Neural cell (in vitro differentiated cells): ENCODE measurements at regions not wholly inside any gene's neighbourhood (a gene's known extent, or its start where the extent isn't known, plus 50 kb on each side); places are given as distances from the start of the nearest gene placed in this dataset.

ENCODE experiments used
- H2AFZ ChIP-seq: fragments of 200-600, 300-800 bp; sonication (generic), shearing (Covaris generic); 2 replicates; pipeline ENCODE4 v1.6.0; 2014; ENCODE audit warnings: low read depth, mild to moderate bottlenecking, antibody characterized with exemption, low read length, moderate library complexity
- H3F3A ChIP-seq: fragments of 200-600 bp; shearing (Covaris generic); 2 replicates; pipeline ENCODE4 v1.6.1; 2016; ENCODE audit warnings: mild to moderate bottlenecking, moderate library complexity, mixed read lengths, antibody characterized with exemption, low read length; ENCODE audit not compliant: insufficient read depth, poor library complexity, severe bottlenecking
- H3K27ac ChIP-seq: fragments of 200-600, 300-800 bp; sonication (generic), shearing (Covaris generic); 2 replicates; pipeline ENCODE4 v1.5.1; 2014; ENCODE audit warnings: mild to moderate bottlenecking, low read length, moderate library complexity
- H3K27me3 ChIP-seq: fragments of 300-800, 200-600 bp; sonication (generic), shearing (Covaris generic); 2 replicates; pipeline ENCODE4 v1.6.0; 2014; ENCODE audit warnings: mild to moderate bottlenecking, low read depth, low read length, moderate library complexity; ENCODE audit not compliant: insufficient read depth
- H3K36me3 ChIP-seq: fragments of 300-800, 200-600 bp; sonication (generic), shearing (Covaris generic); 2 replicates; pipeline ENCODE4 v1.5.1; 2014; ENCODE audit warnings: mild to moderate bottlenecking, antibody characterized with exemption, low read length, moderate library complexity; ENCODE audit not compliant: insufficient read depth
- H3K4me2 ChIP-seq: fragments of 300-800, 200-600 bp; sonication (generic), shearing (Covaris generic); 2 replicates; pipeline ENCODE4 v1.6.0; 2014; ENCODE audit warnings: mild to moderate bottlenecking, low read length
- H3K4me3 ChIP-seq: fragments of 300-800, 200-600 bp; sonication (generic), shearing (Covaris generic); 2 replicates; pipeline ENCODE4 v1.5.1; 2014; ENCODE audit warnings: mild to moderate bottlenecking, low read length, moderate library complexity
- H3K79me2 ChIP-seq: fragments of 200-600 bp; shearing (Covaris generic); replicated peaks from 2 replicates; pipeline ENCODE4 v1.6.0; 2014; ENCODE audit warnings: mild to moderate bottlenecking, low read length, moderate library complexity; ENCODE audit not compliant: insufficient read depth
- H3K9ac ChIP-seq: fragments of 300-800, 200-600 bp; sonication (generic), shearing (Covaris generic); 2 replicates; pipeline ENCODE4 v1.6.1; 2016; ENCODE audit warnings: mild to moderate bottlenecking, low read length, mixed read lengths
- H3K9me2 ChIP-seq: fragments of 200-600 bp; shearing (Covaris generic); 2 replicates; pipeline ENCODE4 v1.6.1; 2016; ENCODE audit warnings: mild to moderate bottlenecking, low read length, mixed read lengths; ENCODE audit not compliant: insufficient read depth
- H3K9me3 ChIP-seq: fragments of 200-600, 300-800 bp; sonication (generic), shearing (Covaris generic); 2 replicates; pipeline ENCODE4 v1.6.1; 2016; ENCODE audit warnings: mild to moderate bottlenecking, mixed run types, low read length, moderate library complexity, mixed read lengths
- H4K20me1 ChIP-seq: fragments of 200-600 bp; shearing (Covaris generic); 2 replicates; pipeline ENCODE4 v1.6.1; 2016; ENCODE audit warnings: mild to moderate bottlenecking, mixed run types; ENCODE audit not compliant: insufficient read depth
- CTCF ChIP-seq: fragments of 450-650 bp; IDR thresholded peaks from 2 replicates; pipeline ENCODE4 v1.5.1; 2014; ENCODE audit warnings: antibody characterized with exemption, mild to moderate bottlenecking, moderate library complexity; ENCODE audit not compliant: poor library complexity, severe bottlenecking
- EP300 ChIP-seq: fragments of 450-650 bp; conservative IDR thresholded peaks from 2 replicates; pipeline ENCODE4 v1.6.1; 2014; ENCODE audit warnings: antibody characterized with exemption, mild to moderate bottlenecking, moderate library complexity; ENCODE audit not compliant: poor library complexity, severe bottlenecking
- EZH2 ChIP-seq: fragments of 200-600, 300-800 bp; shearing (Covaris generic), sonication (generic); IDR thresholded peaks from 2 replicates; pipeline ENCODE4 v1.6.1; 2014; ENCODE audit warnings: antibody characterized with exemption, low read length, borderline replicate concordance, mild to moderate bottlenecking; ENCODE audit not compliant: insufficient read depth, poor library complexity, severe bottlenecking
- MXI1 ChIP-seq: fragments of 450-650 bp; conservative IDR thresholded peaks from 2 replicates; pipeline ENCODE4 v1.6.1; 2014; ENCODE audit warnings: antibody characterized with exemption, mild to moderate bottlenecking; ENCODE audit not compliant: poor library complexity, severe bottlenecking
- POLR2AphosphoS5 ChIP-seq: IDR thresholded peaks from 2 replicates; pipeline ENCODE4 v1.6.1; 2012
- RAD21 ChIP-seq: fragments of 450-650 bp; conservative IDR thresholded peaks from 2 replicates; pipeline ENCODE4 v1.6.1; 2014; ENCODE audit warnings: antibody characterized with exemption, mild to moderate bottlenecking, moderate library complexity
- REST ChIP-seq: IDR thresholded peaks from 2 replicates; pipeline ENCODE4 v1.6.1; 2012; ENCODE audit warnings: borderline replicate concordance
- SMC3 ChIP-seq: fragments of 450-650 bp; conservative IDR thresholded peaks from 2 replicates; pipeline ENCODE4 v1.6.1; 2014; ENCODE audit warnings: antibody characterized with exemption, mild to moderate bottlenecking, moderate library complexity; ENCODE audit not compliant: poor library complexity
- TAF1 ChIP-seq: IDR thresholded peaks from 2 replicates; pipeline ENCODE4 v1.6.1; 2012; ENCODE audit warnings: low read depth

- Histone ChIP-seq H3K9me3 (no peaks in the 10 kb centered on the region), H2AFZ (no peak overlapping the region), H3K9me2 (no peaks in the 10 kb centered on the region), H4K20me1 (no peaks in the 10 kb centered on the region), H3K36me3 (no peaks in the 10 kb centered on the region), H3K4me3 (no peak overlapping the region), H3K9ac (no peak overlapping the region), H3K27me3 (no peaks in the 10 kb centered on the region), H3K4me2 (no peak overlapping the region), H3F3A (no peaks in the 10 kb centered on the region), H3K79me2 (no peaks in the 10 kb centered on the region), H3K27ac (no peak overlapping the region)
- TF ChIP-seq CTCF: no peak
- no peak for TF ChIP-seq TAF1
These were observed 869.2 kb upstream of the GCFC2 start for GRCh38 chr2:76579911-76580310.

- no peaks in the 10 kb centered on the region for H3K79me2 ChIP-seq
- H3K9ac ChIP-seq: no peak overlapping the region
- no peaks in the 10 kb centered on the region for H3K36me3 ChIP-seq
- H3F3A ChIP-seq: no peaks in the 10 kb centered on the region
- no peaks in the 10 kb centered on the region for H3K9me3 ChIP-seq
- no peak overlapping the region for H3K27ac ChIP-seq
- H3K27me3 ChIP-seq: no peaks in the 10 kb centered on the region
- TF ChIP-seq EP300: no peak
- TF ChIP-seq TAF1: no peak
- TF ChIP-seq EZH2: no peak
- no peak for TF ChIP-seq MXI1
- TF ChIP-seq RAD21: no peak
- no peak for TF ChIP-seq SMC3
- TF ChIP-seq POLR2AphosphoS5: no peak
- no peak overlapping the region for H3K4me3 ChIP-seq
- H3K4me2 ChIP-seq: no peak overlapping the region
- H4K20me1 ChIP-seq: no peaks in the 10 kb centered on the region
- H3K9me2 ChIP-seq: no peaks in the 10 kb centered on the region
- H2AFZ ChIP-seq: no peak overlapping the region
These were observed 862.3 kb upstream of the GCFC2 start for GRCh38 chr2:76572981-76573380.

GRCh38 chr2:76569819-76570218 lies 859.1 kb upstream of the GCFC2 start:
- H3F3A ChIP-seq: no peaks in the 10 kb centered on the region
- H3K4me3 ChIP-seq: no peak overlapping the region
- H3K27ac ChIP-seq: no peak overlapping the region
- H3K79me2 ChIP-seq: no peaks in the 10 kb centered on the region
- no peaks in the 10 kb centered on the region for H4K20me1 ChIP-seq
- no peak for TF ChIP-seq EZH2
- no peak for TF ChIP-seq TAF1
- TF ChIP-seq EP300: no peak
- no peak for TF ChIP-seq RAD21
- no peak for TF ChIP-seq CTCF
- TF ChIP-seq REST: no peak
- no peak for TF ChIP-seq SMC3
- TF ChIP-seq MXI1: no peak
- TF ChIP-seq POLR2AphosphoS5: no peak
- H3K27me3 ChIP-seq: no peaks in the 10 kb centered on the region
- no peak overlapping the region for H3K9ac ChIP-seq
- no peaks in the 10 kb centered on the region for H3K9me2 ChIP-seq
- no peak overlapping the region for H3K4me2 ChIP-seq
- H2AFZ ChIP-seq: no peak overlapping the region
- no peaks in the 10 kb centered on the region for H3K9me3 ChIP-seq
- no peaks in the 10 kb centered on the region for H3K36me3 ChIP-seq
